ENCODE measurements at regions not wholly inside any gene's neighbourhood (a gene's known extent, or its start where the extent isn't known, plus 50 kb on each side); places are given as distances from the start of the nearest gene placed in this dataset.
"Not testable (repeated sequence)": the region's sequence is repeated elsewhere in the genome, so short reads cannot be mapped to it uniquely, and the experiment has no call there.

GRCh38 chr7:23938215-23938614, 228.2 kb downstream of the STK31 start:
- no peak for DNase-seq (ENCODE audit: low read depth)

GRCh38 chr7:23938937-23939552, 229.0 kb downstream of the STK31 start:
- no peak for DNase-seq (ENCODE audit: low read depth)

DNA sequence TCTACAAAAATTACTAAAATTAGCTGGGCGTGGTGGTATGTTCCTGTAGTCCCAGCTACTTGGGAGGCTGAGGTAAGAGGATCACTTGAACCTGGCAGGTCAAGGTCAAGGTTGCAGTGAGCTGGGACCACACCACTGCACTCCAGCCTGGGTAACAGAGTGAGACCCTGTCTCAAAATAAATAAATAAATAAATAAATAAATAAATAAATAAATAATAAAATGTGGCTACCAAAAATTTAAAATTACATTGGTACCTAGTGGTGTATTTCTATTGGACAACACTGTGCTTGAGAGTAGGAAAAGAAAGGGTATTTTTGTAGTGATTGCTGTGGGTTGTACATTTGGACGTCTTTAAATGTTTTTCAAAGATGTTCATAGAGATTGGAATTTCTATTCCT, 229.7 kb downstream of the STK31 start:
- DNase-seq (ENCODE audit: low read depth): not testable (repeated sequence)

- DNase-seq (ENCODE audit: low read depth): no peak
Measured at GRCh38 chr7:23941551-23941950, 231.5 kb downstream of the STK31 start.

DNA sequence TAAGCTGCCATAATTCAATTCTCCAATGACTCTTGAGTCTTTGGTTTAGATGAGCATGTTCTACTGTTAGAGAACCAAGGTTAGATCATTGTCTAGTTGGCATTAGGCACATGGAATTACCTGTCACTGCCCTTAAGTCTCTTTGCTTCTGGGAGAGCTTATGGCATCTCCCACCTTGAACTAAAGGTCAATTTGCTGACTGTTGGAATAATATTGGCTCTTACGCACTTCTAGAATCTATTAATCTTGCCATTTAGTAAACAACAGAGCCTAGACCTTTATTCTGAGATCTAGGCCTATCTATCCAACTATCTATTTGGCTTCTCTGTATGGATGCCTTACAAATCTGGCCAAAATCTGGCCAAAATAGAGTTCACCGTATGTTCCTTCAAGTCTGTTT, 232.0 kb downstream of the STK31 start:
- no peak for DNase-seq (ENCODE audit: low read depth)

DNA sequence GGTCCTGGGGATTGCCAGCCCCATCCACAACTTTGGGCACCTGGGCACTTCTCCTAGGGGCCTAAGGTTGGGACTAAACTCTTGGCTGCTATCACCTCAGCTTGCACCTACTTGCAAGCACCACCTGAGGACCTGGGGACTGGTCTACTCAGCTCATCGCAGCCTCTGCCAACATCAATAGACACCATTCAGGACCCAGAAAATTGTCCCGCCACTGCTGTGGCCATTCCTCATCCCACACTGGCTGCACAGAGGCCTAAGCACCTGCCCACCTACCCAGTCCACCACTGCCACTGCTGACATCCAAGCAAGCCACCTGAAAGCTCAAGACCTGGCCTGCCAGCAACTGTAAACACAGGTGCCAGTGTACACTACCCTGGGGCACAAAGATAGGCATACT, 234.1 kb downstream of the STK31 start:
- DNase-seq (ENCODE audit: low read depth): no peak

DNA sequence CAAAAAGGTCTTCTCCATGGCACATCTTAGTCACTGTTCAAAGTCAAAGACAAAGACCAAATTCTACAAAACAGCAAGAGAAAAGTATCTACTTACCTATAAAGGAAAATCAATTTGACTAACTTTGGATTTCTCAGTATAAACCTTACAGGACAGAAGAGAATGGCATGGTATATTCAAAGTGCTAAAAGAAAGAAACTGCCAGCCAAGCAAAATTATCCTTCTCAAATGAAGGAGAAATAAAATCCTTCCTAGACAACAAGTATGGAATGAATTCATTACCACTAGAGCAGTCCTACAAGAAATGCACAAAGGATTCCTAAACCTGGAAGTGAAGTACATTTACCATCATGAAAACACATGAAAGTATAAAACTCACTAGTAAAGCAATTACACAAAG, 235.5 kb downstream of the STK31 start:
- no peak for DNase-seq (ENCODE audit: low read depth)

DNA sequence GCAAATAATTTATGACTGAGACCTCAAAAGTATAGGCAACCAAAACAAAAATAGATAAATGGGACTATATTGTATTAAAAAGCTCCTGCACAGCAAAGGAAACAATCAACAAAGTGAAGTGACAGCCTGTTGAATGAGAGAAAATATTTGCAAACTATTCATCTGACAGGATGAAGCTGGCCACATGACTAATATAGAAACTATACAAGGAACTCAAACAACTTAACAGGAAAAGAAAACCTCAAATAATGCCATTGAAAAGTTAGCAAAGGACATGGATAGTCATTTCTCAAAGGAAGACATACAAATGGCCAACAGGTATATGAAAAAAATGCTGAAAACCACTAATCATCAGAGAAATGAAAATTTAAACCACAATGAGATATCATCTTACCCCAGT, 245.1 kb downstream of the STK31 start:
- no peak for DNase-seq (ENCODE audit: low read depth)

GRCh38 chr7:23955600-23956149, 245.7 kb downstream of the STK31 start:
- no peak for DNase-seq (ENCODE audit: low read depth)

- DNase-seq (ENCODE audit: low read depth): no peak
Measured at GRCh38 chr7:23956772-23957576, 247.0 kb downstream of the STK31 start.

DNA sequence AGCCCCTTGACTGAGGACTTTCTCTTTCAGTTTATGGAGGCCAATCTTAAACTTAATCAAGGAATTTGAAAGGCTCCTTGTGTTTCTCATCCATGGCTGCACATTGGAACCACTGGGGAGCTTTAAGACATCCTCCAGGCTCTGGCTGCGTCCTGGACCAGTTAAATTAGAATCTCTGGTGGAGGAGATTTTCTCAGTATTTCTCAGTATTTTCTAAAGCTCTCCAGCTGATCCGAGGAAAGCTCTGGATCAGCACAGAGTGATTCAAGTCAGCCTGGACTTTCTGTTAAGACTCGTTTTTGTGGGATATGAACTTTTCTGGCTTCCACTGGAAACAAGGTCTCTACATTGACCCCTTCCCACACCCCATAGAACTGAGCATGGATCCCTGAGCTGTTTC, 249.8 kb downstream of the STK31 start:
- DNase-seq (ENCODE audit: low read depth): no peak

DNA sequence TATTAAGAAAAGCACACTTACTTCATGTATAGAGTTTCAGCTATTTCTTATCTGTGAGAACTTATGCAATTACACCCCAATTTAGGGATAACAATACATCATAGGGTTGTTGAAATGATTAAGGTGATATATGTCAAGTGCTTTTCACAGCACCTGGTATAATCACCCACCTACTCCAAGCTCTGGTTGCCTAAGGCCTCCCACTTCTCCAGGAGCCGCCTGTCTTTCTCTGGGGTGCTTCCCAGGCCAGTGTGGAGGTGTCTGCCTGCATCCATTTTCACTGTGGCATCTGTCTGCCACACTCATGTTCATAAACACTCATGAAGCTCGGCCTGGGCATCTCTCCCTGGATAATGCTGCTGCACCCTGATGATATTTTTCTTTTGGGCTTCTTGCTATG, 250.3 kb downstream of the STK31 start:
- no peak for DNase-seq (ENCODE audit: low read depth)

DNA sequence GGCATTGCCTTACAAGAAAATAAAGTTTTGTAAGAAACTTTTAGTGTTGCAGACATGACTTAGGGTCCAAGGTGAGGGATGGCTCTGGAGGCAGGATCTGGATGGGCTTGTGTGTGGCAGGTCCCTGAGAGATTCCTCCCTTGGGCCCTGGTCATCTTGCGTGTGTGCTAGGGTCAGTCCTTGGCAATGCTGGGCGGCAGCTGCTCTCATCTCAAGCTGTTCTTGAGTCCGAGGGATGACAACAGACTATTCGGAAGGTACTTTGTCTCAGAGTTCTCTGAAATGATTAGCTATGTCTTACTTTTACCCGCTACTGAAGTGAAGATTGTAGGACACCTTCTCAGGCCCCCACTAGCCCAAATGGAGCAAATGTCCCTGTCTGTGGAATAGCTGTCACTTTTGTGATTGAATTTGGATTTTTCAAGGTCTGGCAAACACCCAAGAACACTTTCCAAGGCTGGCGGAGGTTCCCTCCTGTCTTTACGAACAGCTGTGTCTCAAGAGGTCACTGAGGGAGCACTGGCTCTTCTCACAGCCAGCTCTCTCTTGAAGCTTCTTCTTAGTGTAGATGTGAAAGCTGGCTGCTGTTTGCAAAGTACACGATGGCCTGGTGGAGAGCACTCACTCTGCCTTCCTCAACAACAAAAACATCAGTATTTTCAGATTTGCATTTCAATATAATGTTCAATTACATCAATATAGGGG, 253.6 kb downstream of the STK31 start:
- no peak for DNase-seq (ENCODE audit: low read depth)

DNA sequence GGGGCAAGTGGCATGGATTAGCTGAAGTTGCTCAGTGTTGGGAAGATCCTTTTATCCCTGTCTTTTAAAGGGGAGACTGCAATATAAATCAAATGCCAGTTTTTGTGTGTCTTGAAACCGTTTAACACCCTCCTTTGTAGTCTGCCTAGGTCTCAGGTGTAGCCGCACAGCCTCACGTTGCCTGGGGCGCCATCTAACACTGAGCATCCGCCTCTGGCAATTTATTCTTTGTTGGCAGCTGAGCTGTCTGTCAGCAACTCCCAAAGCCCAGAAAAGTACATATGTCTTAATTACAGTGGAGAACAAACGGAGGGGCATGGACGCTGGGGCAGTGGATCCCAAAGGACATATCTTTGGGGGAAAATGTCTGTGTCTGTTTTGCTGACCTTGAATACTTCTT, 254.7 kb downstream of the STK31 start:
- DNase-seq (ENCODE audit: low read depth): no peak

GRCh38 chr7:23965296-23965695, 255.3 kb downstream of the STK31 start:
- DNase-seq (ENCODE audit: low read depth): no peak

DNA sequence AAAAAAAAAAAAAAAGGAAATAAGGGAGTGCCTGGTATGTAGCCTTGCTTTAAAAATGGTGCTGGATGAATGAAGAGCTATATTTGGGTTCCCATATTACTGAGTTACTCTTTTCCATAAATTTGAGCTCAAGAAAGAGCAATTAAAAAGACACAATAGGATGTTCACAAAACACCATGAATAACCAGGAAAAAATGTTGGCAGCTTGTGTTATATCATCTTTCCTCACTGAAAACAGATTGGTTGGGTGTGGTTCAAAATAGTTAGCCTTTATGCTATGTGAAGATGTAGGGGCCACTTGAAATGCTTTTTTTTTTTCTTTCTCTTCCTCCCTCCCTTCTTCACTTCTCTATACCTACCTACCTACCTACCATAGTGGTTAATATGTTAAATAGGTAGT, 256.9 kb downstream of the STK31 start:
- no peak for DNase-seq (ENCODE audit: low read depth)

GRCh38 chr7:23967949-23968599, 258.1 kb downstream of the STK31 start:
- DNase-seq (ENCODE audit: low read depth): no peak

GRCh38 chr7:23968791-23969190, 258.8 kb downstream of the STK31 start:
- no peak for DNase-seq (ENCODE audit: low read depth)

DNA sequence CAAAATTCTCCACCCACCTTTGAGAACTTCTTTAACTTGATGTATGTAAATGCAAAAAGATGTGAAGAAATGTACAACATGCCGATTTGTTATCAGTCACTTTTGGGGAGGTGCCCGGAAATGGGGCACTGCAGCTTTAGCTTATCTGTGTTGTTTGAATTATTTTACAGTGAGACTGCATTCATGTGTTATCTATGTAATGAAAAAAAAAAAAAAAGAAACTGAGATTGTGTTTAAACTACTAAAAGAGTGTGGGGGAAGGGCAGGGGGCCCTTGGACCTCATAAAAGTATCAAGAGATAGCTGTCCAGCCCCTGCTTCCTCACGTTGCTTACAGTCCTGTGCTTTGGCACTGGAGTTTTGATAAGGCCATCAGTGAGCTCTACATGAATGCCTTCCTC, 259.4 kb downstream of the STK31 start:
- DNase-seq (ENCODE audit: low read depth): no peak

GRCh38 chr7:23970193-23970592, 260.2 kb downstream of the STK31 start:
- no peak for DNase-seq (ENCODE audit: low read depth)

DNA sequence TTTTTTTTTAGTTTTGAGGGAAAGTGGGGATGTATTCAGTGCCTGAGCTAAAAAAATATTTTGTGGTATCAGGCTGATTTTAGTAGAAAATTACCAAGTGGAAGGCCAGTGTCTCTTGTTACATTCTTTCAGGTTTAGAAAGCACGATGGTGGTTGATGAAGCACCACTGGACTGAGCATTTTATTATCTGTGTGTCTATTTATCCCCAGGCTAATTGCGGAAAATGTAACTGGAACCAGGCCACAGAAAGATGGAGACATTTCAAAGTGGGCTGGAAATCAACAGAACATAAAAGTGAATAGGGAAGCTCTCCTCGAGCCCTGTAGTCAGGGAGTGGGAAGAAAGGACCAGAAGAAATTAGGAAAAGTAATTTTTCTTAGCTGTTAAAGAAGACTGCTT, 261.0 kb downstream of the STK31 start:
- no peak for DNase-seq (ENCODE audit: low read depth)

GRCh38 chr7:23972057-23972456, 262.0 kb downstream of the STK31 start:
- no peak for DNase-seq (ENCODE audit: low read depth)

All from stimulated activated CD8-positive, alpha-beta memory T cell treated with anti-CD3 and anti-CD28 coated beads, Interleukin-15, amount 100 ng/mL, for 24 hours (primary cell).